Mammary epithelial cell (primary cell): ENCODE measurements at regions not wholly inside any gene's neighbourhood (a gene's known extent, or its start where the extent isn't known, plus 50 kb on each side); places are given as distances from the start of the nearest gene placed in this dataset.

ENCODE experiments used
- CTCF ChIP-seq, 2 donors: IDR thresholded peaks in 1 of 2; conservative IDR thresholded peaks in 1 of 2; 2 replicates each; pipeline ENCODE4 v1.5.1; 2011 to 2012; ENCODE audit warnings: inconsistent platforms in 2 of 2, low read length in 2 of 2, mild to moderate bottlenecking in 2 of 2, control low read depth in 1 of 2, low read depth in 1 of 2; ENCODE audit not compliant: insufficient read depth in 1 of 2; ENCODE audit errors: extremely low read depth in 1 of 2
- EZH2 ChIP-seq: IDR thresholded peaks from 2 replicates; pipeline ENCODE4 v1.6.1; 2012; ENCODE audit warnings: low read length, inconsistent platforms, borderline replicate concordance

DNA sequence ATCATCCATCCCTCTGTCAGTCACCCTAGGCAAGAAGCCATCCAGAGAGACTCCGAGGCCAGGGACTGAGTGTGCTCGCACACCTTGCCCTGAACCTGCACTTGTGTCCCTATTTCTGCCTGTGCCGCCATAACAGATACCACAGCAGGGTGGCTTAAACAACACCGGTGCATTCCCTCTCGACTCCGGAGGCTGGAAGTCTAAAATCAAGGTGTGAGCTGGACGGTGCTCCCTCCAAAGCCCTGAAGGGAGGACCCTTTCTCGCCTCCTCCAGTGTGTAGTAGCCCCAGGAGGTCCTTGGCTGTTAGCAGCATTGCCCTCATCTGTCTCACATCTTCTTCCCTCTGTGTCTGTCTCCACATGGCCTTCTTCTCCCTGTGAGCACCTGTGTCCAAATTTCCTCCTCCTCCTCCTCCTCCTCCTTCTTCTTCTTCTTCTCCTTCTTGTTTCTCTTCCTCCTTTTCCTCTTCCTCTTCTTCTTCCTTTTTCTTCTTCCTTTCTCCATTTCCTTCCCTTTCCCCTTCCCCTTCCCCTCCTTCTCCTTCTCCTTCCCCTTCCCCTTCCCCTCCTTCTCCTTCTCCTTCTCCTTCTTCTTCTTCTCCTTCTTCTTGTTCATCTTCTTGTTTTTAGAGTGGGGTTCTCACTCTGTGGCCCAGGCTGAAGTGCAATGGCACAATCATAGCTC lies 98.1 kb upstream of the ENPP6 start:
- TF ChIP-seq EZH2: no peak
- no peak for TF ChIP-seq CTCF (conservative IDR thresholded peaks at IDR 0.05 in 1 of 2, IDR thresholded peaks at IDR 0.05 in 1 of 2; ENCODE audit: extremely low read depth in 1 of 2, insufficient read depth in 1 of 2, low read depth in 1 of 2, low read length in 2 of 2)
